ENCODE measurements at regions not wholly inside any gene's neighbourhood (a gene's known extent, or its start where the extent isn't known, plus 50 kb on each side); places are given as distances from the start of the nearest gene placed in this dataset.
"Not testable (repeated sequence)": the region's sequence is repeated elsewhere in the genome, so short reads cannot be mapped to it uniquely, and the experiment has no call there.

- DNase-seq: no peak
Observed at GRCh38 chr11:101291279-101291678, 161.7 kb upstream of the PGR start.

DNA sequence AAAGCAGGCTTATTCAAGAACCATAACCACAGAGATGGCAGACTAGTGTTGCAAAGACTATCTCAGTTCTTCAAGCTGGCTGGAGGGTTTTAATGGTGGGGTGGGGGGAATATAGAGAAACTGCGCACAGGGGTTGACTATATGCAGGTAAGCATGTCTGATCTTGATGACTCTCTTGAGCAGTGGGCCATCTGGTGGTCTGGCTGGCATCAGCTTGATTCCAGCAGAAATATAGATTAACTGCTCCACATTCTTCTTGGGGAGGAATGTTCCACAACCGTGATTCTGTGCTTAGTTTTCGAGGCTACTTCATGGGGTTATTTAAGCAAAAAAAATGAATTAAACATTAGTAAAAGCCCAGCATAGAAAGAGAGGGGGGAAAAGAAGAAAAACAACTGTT, 158.8 kb upstream of the PGR start:
- DNase-seq: no peak

- DNase-seq: no peak
Observed at GRCh38 chr11:101279728-101280127, 150.1 kb upstream of the PGR start.

DNA sequence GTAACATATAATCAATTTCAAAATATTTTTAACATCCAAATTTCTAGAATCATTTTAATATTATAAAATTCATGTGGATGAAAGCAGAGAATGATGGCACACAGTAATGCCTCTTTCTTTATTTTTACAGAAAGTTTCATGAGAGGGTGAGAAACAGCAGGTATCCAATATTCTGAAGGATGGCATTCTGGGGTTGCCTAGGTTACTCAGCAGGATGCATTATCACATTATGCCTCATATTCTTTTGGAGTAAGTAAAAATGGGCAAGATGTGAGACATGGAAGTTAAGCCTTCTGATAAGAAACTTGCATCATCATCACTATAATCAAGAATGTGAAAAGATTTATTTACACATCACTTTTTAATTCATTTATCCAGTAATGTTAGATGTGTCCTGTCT, 148.7 kb upstream of the PGR start:
- no peak for DNase-seq

GRCh38 chr11:101277036-101277435, 147.4 kb upstream of the PGR start:
- no peak for DNase-seq

GRCh38 chr11:101269990-101270660, 140.5 kb upstream of the PGR start:
- DNase-seq: no peak

- DNase-seq: no peak
Observed at GRCh38 chr11:101269390-101269789, 139.8 kb upstream of the PGR start.

- no peak for DNase-seq
Observed at GRCh38 chr11:101267654-101268053, 138.0 kb upstream of the PGR start.

DNA sequence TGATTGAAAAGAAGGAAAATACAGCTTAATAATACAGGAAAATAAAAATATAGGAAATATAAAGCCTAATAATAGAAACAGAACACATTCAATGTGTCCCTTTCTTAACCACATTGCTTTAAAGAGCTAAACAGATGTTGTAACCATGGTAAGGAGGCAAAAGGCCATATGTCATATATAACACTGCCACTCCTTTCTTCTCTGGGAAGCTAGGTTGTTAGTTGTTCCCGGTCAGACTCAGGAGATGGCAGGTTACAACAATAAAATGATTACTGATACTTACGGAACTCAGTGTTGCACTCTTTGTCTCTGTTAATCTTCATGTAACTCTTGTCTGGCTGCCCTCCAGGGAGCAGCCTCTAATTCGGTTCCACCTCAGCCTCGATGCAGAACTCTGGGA, 134.7 kb upstream of the PGR start:
- DNase-seq: no peak

DNA sequence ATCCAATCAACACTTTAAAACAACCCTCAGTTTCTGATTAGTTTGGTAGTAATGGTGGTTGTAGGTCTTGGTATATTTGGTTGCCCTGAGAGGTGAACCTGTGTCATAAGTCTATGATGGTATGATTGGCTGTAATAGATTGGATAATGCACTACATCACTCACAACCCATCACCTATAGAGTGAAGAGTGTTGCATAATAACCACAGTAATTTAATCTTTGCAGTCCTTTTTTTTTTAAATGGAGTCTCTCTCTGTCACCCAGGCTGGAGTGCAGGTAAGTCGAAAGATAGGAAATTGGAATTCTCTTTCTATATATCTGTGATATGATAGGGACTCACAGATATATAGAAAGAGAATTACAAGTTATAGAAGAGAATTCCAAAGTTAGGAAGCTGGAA, 133.4 kb upstream of the PGR start:
- no peak for DNase-seq

- DNase-seq: no peak
Observed at GRCh38 chr11:101262258-101262657, 132.6 kb upstream of the PGR start.

GRCh38 chr11:101255036-101255435, 125.4 kb upstream of the PGR start:
- no peak for DNase-seq

- no peak for DNase-seq
Observed at GRCh38 chr11:101254037-101254436, 124.4 kb upstream of the PGR start.

DNA sequence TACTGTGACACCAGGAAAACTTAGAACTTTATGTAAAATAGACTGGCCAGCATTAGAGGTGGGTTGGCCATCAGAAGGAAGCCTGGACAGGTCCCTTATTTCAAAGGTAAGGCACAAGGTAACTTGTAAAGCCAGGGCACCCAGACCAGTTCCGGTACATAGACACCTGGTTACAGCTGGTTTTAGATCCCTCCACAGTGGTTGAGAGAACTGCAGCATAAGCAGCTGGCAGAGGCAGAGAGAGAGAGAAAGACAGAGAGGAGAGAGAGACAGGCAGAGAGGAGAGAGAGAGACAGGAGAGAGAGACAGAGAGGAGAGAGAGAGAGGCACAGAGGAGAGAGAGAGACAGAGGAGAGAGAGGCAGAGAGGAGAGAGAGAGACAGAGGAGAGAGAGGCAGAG, 116.0 kb upstream of the PGR start:
- not testable (repeated sequence) for DNase-seq

- not testable (repeated sequence) for DNase-seq
Observed at GRCh38 chr11:101245081-101245480, 115.5 kb upstream of the PGR start.

- DNase-seq: no peak
Observed at GRCh38 chr11:101241160-101241795, 111.7 kb upstream of the PGR start.

DNA sequence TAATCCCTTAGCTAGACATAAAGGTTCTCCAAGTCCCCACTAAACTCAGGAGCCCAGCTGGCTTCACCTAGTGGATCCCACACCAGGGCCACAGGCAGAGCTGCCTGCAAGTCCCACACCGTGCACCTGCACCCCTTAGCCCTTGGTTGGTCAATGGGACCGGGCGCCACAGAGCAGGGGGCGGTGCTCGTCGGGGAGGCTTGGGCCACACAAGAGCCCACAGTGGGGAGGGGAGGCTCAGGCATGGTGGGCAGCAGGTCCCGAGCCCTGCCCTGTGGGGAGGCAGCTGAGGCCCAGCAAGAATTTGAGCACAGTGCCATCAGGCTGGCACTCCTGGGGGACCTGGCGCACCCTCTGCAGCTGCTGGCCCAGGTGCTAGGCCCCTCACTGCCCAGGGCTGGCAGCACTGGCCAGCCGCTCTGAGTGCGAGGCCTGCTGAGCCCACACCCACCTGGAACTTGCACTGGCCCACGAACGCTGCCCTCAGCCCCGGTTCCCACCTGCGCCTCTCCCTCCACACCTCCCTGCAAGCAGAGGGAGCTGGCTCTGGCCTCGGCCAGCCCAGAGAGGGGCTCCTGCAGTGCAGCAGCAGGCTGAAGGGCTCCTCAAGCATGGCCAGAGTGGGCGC, 101.7 kb upstream of the PGR start:
- DNase-seq: not testable (repeated sequence)

GRCh38 chr11:101226617-101227016, 97.0 kb upstream of the PGR start:
- no peak for DNase-seq

- no peak for DNase-seq
Observed at GRCh38 chr11:101224221-101224620, 94.6 kb upstream of the PGR start.

GRCh38 chr11:101218091-101218490, 88.5 kb upstream of the PGR start:
- not testable (repeated sequence) for DNase-seq

DNA sequence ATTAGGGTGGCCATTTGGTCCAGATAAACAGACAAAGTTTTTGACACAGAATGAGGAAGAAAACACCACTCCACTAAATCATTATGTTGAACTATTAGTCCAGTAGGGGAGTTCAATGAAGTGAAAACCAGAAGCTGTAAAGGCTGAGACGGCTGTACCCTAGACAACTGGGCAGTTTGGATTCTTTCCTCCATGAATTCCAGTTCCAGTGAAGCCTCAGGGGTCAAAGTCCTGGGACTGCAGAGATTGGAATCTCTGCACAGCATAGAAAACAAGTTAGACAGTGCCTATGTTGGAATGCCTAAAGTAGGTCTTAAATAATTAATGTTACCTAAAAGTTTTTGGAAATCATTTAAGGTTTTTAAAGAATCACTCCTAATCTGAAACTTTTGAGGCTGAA, 86.5 kb upstream of the PGR start:
- not testable (repeated sequence) for DNase-seq

DNA sequence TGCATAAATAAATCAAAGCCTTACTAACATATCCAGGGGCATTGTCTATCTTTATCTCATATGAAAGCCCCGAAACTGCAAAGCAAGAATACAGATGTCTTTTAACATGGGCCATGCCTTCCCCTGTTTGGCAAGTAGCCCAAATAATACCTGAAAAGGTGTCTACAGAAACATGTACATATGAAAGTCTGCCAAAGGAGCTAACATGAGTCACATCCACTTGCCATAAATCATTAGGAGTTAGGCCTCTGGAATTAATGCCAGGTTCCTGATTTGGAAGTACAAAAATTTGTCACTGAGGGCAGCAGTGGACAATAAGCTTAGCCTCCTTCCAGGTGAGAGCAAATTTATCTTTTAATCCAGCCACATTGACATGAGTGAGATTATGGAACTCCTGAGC, 85.5 kb upstream of the PGR start:
- no peak for DNase-seq

GRCh38 chr11:101211407-101211975, 81.9 kb upstream of the PGR start:
- no peak for DNase-seq

GRCh38 chr11:101202614-101203013, 73.0 kb upstream of the PGR start:
- no peak for DNase-seq
